DMS 273 (cell line): ENCODE measurements at regions not wholly inside any gene's neighbourhood (a gene's known extent, or its start where the extent isn't known, plus 50 kb on each side); places are given as distances from the start of the nearest gene placed in this dataset.
"Not testable (repeated sequence)": the region's sequence is repeated elsewhere in the genome, so short reads cannot be mapped to it uniquely, and the experiment has no call there.

ENCODE experiments used
- DNase-seq: peaks from one replicate; lab custom pipeline; 2025; ENCODE audit not compliant: unreplicated experiment; lab: John Stamatoyannopoulos, UW

DNA sequence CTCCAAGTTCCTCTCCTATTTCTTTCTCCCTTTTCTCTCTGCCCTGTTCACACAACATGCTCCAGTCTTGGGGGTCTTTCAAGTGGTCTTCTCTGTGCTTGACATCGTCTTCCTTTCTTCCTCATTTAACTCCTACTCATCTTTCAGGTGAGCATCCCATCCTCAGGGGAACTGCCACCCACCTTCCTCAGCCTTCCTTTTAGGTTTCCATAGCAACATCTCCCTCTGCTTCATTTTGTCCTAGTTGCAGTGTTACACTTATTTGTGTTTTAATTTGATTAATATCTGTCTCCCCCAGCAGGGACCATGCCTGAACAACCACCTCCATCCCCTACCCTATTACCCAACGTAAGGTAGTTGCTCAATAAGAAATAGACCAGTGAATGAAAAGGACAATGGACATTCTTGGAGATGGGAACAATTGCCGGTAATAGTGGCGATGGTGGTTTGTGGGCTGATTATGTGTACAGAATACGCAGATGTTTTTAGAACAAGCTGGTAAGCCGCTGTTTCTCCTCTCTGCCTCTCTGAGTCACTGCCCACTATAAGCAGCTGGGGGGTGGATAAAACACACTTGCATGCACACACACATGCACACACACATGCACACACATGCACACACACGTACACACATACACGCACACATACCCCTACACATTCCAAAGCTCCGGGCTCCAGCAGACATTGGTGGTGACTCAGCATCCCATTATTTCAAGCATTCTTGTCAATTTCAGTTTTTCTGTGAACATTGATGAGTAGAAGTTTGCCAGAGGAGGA, 251.6 kb downstream of the GATA3 start:
- no peak for DNase-seq

DNA sequence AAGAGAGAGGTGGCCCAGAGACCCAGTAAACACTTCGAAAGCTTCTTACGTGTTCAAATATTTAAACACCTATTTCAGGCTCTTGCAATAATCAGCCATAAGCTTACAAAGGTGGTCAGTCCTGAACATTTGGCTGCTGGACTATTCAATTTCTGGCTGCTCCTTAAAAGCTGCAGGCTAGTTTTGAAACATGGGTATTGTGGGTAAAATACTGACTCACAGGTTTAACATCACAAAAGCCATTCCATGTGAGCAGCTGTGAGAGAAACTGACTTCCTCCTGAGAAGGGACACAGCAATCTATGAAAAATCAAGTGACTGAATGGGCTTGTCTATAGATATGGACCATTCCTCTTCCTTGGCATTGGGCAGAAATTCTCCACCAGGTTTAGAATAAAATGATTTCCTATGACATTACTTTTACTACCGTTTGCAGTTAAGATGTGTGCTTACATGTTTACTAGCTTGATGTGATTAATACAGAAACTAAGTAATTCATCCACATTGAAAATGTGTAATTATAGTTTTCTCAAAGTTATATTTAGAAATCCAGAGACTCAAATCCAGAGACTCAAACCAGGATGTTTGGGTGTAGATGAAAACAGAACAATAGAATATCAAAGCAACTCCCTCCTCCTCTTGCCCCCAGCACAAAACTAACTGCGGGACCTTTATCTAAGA, 252.3 kb downstream of the GATA3 start:
- no peak for DNase-seq

DNA sequence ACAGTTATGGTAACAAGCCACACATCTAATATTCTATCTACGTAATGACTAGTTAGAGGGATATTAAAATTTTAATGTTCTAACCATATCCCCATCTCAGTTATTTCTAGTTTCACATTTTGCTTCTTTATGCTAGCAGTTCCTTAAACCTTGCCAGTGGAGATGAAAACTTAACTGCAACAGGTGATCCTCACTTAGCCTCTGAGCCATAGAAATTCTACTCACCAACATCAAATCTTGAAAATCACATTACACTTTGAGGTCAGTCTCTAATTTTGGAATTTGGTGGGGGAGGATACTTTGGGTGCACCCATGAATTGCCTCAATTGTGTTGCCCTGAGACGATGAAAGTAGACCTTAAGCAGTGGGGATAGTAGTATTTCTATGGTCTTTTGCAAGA, 256.4 kb downstream of the GATA3 start:
- DNase-seq = no peak

DNA sequence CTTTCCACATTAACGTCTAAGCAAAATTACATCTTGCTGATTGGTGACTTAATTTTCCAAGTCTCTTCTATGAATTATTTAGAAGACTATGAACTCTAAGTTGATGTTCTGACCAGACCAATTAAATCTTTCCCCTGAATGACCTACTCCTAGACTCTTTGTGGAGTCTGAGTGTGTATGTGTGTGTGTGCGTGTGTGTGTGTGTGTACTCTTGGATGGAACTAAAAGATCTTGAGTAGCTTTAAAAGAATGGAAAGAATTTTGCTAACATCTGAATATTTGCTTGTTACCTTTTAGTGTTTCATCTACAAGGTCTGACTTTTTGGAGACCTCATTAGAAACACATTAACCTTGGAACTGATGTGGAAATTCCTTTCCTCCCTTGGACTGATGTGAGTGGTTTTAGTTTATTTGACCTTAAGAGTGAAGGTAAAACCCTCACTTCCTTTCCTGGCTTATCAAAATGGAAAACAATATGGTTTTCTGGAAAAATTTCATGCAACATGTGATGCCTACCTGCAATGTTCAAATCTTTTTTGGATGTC, 257.1 kb downstream of the GATA3 start:
- no peak for DNase-seq

DNA sequence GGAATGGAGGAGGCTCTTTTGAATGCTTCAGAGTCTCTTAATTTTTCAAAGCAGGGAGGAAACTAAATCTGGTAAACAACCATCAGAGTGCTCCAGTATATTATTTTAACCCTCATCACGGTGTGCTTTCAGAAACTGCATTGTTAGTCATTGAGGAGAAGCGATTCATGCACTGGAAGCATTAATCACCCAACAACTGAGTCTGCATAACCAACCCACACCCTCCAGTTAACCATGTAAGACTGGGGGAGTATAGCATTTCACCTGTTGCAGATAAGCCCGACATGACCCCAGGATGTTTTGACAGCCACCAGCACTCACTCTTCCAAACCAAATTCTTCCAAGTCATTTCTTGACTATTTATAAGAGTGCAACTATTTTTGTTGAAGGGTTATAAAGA, 257.6 kb downstream of the GATA3 start:
- DNase-seq = no peak

DNA sequence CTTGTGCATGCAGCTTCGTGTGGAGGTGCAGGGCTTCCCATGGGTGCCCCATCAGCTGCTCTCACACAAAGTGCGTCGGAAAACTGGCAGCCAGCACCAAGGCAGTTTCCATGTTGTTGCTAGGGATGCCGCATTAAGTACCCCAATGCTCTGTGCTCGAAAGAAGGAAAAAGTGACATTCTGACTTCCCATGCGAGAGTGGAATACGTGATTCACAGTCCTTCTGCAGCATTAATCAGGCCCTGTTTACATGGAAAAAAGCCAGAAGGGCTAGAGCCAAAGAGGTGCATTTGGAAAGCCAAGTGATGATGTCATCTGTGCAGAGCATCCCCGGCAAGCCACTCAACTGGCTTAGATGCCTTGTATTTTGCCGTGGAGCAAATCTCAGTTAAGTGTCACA, 258.3 kb downstream of the GATA3 start:
- DNase-seq = no peak

DNA sequence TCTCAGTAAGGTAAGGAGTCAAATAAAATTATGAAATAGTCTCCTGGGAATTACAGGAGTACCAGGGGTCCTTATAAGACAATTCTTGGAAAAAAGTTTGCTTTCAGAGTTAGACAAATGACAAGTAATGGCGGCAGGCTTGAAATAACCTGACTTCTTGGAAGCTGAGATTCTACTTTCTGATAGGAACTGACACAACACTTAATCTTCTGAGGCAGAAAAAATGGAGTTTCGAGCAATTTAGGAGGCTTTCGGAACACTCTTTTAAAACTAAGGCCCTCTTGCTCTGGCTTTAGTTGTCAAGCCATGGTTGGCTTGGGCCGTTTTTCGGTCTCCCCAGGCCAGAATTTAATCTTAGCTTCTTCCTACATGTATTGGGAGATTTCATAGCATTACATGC, 260.0 kb downstream of the GATA3 start:
- no peak for DNase-seq

DNA sequence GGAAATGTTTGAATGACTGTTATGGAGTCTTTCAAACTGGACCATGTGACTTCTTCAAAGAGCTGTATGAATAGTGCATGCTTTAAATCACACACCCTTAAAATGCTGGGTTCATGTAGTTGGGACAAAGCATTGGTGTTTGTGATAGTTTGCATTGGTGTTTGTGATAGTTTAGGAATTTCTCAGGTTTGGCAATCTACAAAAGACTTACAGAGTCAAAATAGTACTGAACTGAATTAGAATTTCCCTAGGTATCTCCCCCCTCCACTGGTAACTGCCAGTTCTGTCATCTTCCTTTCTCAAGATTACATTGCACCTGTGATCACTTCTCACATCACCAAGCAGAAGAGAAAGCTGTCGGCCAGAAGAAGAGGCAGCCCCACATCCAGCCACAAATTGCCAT, 261.1 kb downstream of the GATA3 start:
- DNase-seq = no peak

DNA sequence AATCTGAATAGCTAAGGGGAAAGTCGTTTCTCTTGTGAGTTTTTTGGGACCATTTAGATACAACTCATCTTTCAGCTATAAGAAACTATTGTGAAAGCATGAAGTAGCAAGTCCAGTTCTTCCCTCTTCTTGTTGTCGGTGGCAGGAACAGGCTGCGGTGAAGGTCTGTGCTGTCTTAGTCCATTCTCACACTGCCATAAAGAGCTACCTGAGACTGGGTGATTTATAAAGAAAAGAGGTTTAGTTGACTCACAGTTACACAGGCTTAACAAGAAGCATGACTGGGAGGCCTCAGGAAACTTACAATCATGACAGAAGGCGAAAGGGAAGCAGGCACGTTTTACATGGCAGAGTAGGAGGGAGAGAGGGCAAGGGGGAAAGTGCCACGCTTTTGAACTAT, 261.8 kb downstream of the GATA3 start:
- DNase-seq = no peak

DNA sequence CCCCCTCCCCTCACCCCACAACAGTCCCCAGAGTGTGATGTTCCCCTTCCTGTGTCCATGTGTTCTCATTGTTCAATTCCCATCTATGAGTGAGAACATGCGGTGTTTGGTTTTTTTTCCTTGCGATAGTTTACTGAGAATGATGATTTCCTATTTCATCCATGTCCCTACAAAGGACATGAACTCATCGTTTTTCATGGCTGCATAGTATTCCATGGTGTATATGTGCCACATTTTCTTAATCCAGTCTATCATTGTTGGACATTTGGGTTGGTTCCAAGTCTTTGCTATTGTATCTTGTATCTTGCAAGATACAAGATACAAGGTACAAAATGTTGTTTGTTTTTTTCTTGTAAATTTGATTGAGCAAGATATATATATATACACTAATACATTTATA, 263.9 kb downstream of the GATA3 start:
- DNase-seq = not testable (repeated sequence)

DNA sequence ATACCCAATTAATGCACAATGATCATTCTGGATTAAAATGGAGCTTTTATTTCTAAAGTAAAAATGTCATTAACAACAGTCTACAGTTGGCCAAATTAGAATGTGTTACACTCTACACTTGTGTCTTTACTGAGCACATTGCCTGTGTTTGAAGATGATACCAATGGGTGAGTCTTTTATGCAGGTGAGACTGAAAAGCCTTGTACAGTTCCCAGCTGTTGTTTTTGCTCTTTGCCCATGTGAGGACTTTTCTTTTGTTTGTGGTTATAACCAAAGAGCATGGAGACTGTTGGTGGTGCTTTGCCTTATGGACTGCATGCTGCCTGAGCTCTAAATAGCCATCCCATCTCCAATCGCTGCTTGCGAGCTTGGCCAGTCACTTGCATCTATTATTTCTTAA, 264.5 kb downstream of the GATA3 start:
- no peak for DNase-seq

DNA sequence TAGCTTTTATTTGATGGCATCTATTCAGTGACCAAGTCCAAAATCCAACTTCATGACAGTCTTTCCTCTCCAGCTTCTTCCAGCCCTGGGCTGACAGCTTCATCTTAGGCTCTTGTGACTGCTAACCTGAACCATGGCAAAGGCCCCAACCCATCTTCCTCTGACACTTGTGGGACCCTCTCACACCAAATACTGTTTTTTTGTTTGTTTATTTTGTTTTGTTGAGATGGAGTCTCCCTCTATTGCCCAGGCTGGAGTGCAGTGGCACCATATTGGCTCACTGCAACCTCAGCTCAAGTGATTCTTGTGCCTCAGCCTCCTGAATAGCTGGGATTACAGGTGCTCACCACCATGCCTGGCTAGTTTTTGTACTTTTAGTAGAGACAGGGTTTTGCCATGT, 265.2 kb downstream of the GATA3 start:
- DNase-seq = no peak

DNA sequence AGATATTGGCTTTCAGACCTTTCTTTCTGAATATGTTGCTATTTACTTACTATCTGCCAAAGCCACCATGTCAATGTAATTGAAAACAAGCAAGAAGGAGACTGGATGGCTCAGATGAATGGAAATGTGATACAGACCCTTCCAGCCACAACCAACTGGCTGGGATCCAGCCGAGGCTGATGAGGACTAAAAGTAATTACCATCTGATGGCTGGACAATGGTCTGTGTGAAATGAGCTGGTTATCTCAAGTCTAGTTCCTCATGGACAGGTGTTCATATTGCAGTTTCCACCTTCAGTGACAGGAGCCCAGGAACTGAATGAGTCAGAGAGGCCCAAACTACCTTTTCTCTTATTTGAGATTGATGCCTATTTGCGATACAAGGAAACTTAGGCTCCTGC, 267.5 kb downstream of the GATA3 start:
- DNase-seq = no peak

DNA sequence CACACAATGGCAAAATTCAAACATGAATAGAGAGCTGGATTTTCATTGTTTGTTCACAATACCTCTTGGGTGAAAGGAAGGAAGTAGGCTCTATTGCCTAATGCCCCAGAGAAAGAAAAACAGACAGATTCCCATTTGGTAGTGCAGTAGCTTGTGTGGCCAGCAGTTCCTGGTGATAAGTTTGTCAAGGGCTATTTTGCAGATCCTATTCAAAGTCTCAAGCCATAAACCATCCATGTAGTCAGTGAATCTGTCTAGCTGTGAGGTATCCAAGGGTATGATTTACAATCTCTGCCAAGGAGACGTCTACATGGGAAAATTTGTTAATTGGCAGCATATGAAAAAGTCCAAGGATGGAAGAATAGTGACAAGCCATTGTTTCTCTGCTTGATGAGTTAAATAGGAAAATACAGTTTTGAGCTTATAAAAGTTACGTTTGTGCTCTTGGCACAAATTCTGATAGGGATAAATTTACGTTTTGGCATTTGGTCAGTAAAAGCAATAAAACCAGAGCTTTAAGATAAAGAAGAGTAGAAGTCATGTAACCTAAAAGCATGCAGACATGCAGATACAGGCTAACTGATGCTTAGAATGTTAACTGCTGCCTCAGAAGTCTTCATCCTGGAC, 269.1 kb downstream of the GATA3 start:
- DNase-seq = no peak

DNA sequence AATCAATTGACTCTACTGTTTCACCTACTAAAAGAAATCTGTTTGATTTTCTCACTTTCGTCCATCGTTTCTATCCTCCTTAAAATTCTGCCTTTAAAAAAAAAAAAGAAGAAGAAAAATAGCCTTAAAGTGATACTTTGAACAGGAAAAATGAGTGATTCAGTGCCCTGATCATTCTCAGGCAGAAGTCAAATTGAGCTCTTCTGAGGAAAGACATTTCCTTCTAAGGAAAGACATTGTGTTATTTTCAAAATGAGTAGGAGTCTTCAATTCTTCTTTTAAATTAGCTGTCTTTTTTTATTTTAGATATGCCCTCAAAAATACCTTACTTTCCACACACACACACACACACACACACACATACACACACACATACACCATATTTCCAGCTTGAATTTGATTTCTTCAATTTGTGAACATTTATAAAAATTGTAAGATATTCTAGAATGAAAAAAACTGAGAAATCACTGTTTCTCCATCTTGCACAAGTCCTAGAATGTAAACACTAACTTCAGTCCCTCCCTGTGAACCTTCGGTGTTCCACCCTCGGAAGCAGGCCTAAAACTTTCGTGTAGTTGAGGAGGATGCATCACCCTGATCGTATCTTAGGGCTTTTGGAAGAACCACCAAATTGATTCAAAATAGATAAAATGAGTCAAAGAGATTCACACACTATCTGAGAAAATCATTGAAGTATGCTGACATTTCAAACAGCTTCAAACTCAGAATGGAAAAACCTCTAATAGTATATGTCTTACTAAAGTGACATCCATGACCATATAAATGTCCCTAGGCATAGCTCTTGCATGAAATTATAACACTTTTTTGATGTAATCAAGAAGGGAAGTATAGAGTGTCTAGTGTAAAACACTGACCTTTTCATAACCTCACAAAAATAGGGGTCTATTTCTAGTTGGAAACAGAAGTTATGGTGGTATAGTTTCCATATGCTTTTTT, 270.8 kb downstream of the GATA3 start:
- DNase-seq = no peak

DNA sequence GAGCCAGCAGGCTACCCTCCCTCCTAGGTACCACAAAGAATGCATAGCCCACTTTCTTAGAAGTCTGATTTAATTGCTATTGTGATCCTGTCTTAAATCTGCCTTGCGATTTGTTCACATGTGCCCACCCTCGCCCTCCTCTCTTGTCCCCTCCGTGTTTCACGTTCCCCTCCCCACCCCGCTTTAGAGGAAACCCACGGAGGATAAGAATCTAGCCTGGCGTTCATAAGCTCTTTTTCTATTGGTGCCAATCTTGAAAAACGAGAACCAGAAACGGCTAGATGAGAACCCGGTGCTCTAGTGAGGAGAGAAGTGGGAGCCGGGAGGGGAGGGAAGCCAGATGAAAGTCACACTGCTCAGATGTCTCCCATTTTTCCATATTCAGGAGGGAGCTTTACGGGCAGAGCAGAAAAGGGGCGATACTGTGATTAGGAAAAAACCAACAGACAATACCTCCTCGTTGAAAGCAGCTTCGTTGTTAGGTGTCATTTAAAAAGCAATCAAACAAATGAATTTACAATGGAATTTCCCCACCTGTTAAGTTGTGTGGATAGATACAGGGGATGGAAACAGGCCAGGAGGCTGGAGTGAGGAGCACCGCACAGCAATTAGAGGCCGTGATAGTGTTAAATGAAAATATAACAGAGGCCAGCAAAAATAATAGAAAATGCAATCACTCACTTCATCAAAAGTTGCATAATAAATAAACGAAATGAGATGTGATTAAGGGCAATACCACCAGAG, 272.1 kb downstream of the GATA3 start:
- DNase-seq = no peak

DNA sequence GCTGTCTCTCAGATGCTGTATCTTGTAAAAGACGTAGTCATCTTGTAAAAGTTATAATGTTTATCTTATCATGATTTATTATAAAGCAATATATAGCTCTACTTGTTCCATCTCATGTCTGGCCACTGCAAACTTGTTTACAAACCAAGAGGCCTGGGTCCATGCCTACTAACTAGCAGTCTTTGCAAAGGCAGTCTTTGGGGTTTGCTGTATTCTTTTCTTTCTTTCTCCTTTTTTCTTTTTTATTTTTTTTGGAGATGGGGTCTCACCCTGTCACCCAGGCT, 272.6 kb downstream of the GATA3 start:
- no peak for DNase-seq

DNA sequence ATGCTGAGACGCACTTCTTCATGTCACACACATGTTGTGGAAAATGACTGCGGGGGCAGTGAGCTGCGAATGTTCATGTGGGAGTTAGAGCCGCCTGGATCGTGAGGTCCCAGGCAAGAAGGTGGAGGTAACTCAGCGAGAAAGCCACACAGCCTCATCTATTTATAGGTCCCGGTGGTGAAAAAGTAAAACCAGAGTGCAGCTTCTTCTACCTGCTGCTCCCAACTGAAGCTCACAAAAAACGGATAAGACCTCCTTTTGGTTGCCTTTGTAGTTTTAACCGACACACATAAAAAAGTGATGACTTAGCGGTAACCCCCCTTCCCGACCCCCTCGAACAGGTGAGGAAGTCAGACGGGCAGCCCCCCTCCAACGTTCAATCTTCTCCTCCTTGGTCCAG, 276.9 kb downstream of the GATA3 start:
- DNase-seq = no peak

DNA sequence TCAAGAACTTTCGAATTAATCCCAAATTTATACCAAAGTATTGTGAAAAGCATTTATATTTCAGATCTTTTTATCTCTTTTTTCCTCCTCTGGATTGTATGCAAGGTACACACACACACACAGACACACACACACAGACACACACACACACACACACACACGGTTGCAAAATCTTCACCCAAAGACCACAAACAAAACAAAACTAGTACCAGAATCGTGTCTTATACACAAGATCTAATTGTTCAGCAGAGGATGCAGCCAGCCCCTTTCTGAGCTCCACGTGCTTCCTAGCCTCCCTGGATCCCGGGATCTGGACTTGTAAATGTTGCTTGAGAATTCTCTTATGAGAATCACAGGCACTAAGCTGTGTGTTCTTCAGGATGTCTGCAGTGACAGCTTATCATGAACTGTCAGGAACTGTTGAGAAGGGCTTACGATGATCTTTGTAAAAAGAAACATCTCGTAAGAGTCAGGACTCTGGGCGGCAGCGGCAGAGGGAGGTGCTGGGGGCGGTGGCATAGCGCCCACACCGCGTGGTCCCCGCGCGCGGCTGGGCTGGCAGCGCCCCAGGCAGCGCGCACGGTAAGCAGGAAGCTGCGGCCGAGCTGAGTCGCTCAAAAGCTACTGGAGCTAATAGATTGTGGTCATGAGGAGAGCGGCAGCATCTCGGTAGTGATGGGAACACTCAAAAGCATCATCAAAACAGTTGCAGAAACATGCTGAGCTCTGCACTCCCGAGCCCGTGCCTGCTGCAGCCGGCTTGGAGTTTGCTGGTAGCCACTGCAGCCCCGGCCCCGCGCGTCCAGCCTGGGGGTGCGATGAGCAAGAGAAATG, 277.6 kb downstream of the GATA3 start:
- peak; percentile 36 for DNase-seq

DNA sequence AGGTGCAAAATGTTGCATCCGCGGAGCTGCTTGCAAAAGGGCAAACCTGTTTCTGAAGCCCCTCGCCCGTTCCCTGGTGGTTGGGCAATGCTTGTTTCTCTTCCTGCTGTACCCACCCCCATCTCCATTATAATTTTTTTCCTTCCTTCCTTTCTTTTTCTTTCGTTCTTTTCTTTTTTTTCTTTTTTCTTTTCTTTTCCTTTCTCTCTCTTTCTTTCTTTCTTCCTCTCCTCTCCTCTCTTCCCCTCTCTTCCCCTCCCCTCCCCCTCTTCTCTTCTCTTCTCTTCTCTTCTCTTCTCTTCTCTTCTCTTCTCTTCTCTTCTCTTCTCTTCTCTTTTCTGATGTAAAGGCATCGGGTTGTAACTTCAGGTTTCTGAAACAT, 278.2 kb downstream of the GATA3 start:
- no peak for DNase-seq
